Kidney tubule cell (primary cell): ENCODE measurements at regions not wholly inside any gene's neighbourhood (a gene's known extent, or its start where the extent isn't known, plus 50 kb on each side); places are given as distances from the start of the nearest gene placed in this dataset.
A peak's percentile ranks its signal among the peaks of the same experiment; 100 is the strongest.

Experiments
- DNase-seq: peaks from one replicate; pipeline ENCODE4 v3.0.0-alpha.2; 2018; ENCODE audit warnings: low spot score

- DNase-seq: no peak
Measured at GRCh38 chr10:4385231-4385870, 440.7 kb upstream of the AKR1E2 start.

- no peak for DNase-seq
Measured at GRCh38 chr10:4384245-4384644, 441.8 kb upstream of the AKR1E2 start.

GRCh38 chr10:4383651-4384098 is 442.3 kb upstream of the AKR1E2 start:
- DNase-seq: peak; percentile 6

GRCh38 chr10:4382811-4383210 is 443.2 kb upstream of the AKR1E2 start:
- no peak for DNase-seq

- DNase-seq: no peak
Measured at GRCh38 chr10:4373612-4374011, 452.4 kb upstream of the AKR1E2 start.

- no peak for DNase-seq
Measured at GRCh38 chr10:4373098-4373497, 452.9 kb upstream of the AKR1E2 start.

- no peak for DNase-seq
Measured at GRCh38 chr10:4372601-4373000, 453.4 kb upstream of the AKR1E2 start.

- DNase-seq: peak; percentile 1
Measured at GRCh38 chr10:4371691-4372295, 454.2 kb upstream of the AKR1E2 start.

GRCh38 chr10:4370376-4370775 is 455.6 kb upstream of the AKR1E2 start:
- DNase-seq: peak; percentile 32

GRCh38 chr10:4361581-4361980 is 464.4 kb upstream of the AKR1E2 start:
- no peak for DNase-seq

GRCh38 chr10:4359003-4359402 is 467.0 kb upstream of the AKR1E2 start:
- DNase-seq: peak; percentile 4

GRCh38 chr10:4357911-4358310 is 468.1 kb upstream of the AKR1E2 start:
- DNase-seq: no peak

- peak; percentile 67 for DNase-seq
Measured at GRCh38 chr10:4355350-4355749, 470.7 kb upstream of the AKR1E2 start.

GRCh38 chr10:4354382-4354812 is 471.6 kb upstream of the AKR1E2 start:
- peak; percentile 98 for DNase-seq

- peak; percentile 88 for DNase-seq
Measured at GRCh38 chr10:4353964-4354363, 472.0 kb upstream of the AKR1E2 start.

GRCh38 chr10:4353059-4353655 is 472.9 kb upstream of the AKR1E2 start:
- DNase-seq: peak; percentile 72

- DNase-seq: peak; percentile 85
Measured at GRCh38 chr10:4352414-4352961, 473.5 kb upstream of the AKR1E2 start.

GRCh38 chr10:4351723-4352413 is 474.1 kb upstream of the AKR1E2 start:
- DNase-seq: peak; percentile 51

GRCh38 chr10:4347397-4347796 is 478.6 kb upstream of the AKR1E2 start:
- no peak for DNase-seq

GRCh38 chr10:4345877-4346646 is 479.9 kb upstream of the AKR1E2 start:
- DNase-seq: no peak

GRCh38 chr10:4344492-4344994 is 481.5 kb upstream of the AKR1E2 start:
- DNase-seq: peak; percentile 94

- no peak for DNase-seq
Measured at GRCh38 chr10:4343873-4344272, 482.1 kb upstream of the AKR1E2 start.
